ENCODE measurements at regions not wholly inside any gene's neighbourhood (a gene's known extent, or its start where the extent isn't known, plus 50 kb on each side); places are given as distances from the start of the nearest gene placed in this dataset.

- H4K20me1 ChIP-seq (ENCODE audit: insufficient read depth, low read length) = no peaks in the 10 kb centered on the region
- H3K9me3 ChIP-seq (ENCODE audit: low read length) = no peaks in the 10 kb centered on the region
- H3K9ac ChIP-seq (ENCODE audit: low read length) = no peak overlapping the region
- no peaks in the 10 kb centered on the region for H3F3A ChIP-seq (ENCODE audit: insufficient read depth, low read length)
- no peaks in the 10 kb centered on the region for H3K4me1 ChIP-seq (ENCODE audit: insufficient read depth, low read length, severe bottlenecking)
- H3K27me3 ChIP-seq (ENCODE audit: insufficient read depth, low read length) = peaks cover 8% of the 10 kb centered on the region; the same call in 1 of the 2 replicates
- no peak overlapping the region for H3K27ac ChIP-seq (ENCODE audit: low read depth, low read length, poor library complexity, severe bottlenecking)
- no peaks in the 10 kb centered on the region for H3K36me3 ChIP-seq (ENCODE audit: insufficient read depth, low read length)
- no peak for TF ChIP-seq CTCF (IDR thresholded peaks at IDR 0.05; ENCODE audit: low read length)
- TF ChIP-seq EZH2 (IDR thresholded peaks at IDR 0.05; ENCODE audit: borderline replicate concordance, low read length) = no peak
- no peaks in the 10 kb centered on the region for H3K9me2 ChIP-seq (ENCODE audit: low read depth, low read length)
- H3K4me3 ChIP-seq (ENCODE audit: low read depth, low read length, poor library complexity, severe bottlenecking) = no peak overlapping the region
- no peak overlapping the region for H3K4me2 ChIP-seq (ENCODE audit: low read length)
- H3K79me2 ChIP-seq (ENCODE audit: insufficient read depth, low read length) = no peaks in the 10 kb centered on the region
- H2AFZ ChIP-seq (ENCODE audit: low read length) = no peak overlapping the region
These were observed 119.2 kb downstream of the FGF18 start for GRCh38 chr5:171538681-171539080.

GRCh38 chr5:171540865-171541264, 121.4 kb downstream of the FGF18 start:
- H3K4me2 ChIP-seq (ENCODE audit: low read length) = no peak overlapping the region
- no peak overlapping the region for H2AFZ ChIP-seq (ENCODE audit: low read length)
- H3K9me2 ChIP-seq (ENCODE audit: low read depth, low read length) = no peaks in the 10 kb centered on the region
- no peak overlapping the region for H3K27ac ChIP-seq (ENCODE audit: low read depth, low read length, poor library complexity, severe bottlenecking)
- peaks cover 8% of the 10 kb centered on the region; the same call in 1 of the 2 replicates for H3K27me3 ChIP-seq (ENCODE audit: insufficient read depth, low read length)
- no peaks in the 10 kb centered on the region for H3F3A ChIP-seq (ENCODE audit: insufficient read depth, low read length)
- H3K9ac ChIP-seq (ENCODE audit: low read length) = no peak overlapping the region
- no peaks in the 10 kb centered on the region for H3K36me3 ChIP-seq (ENCODE audit: insufficient read depth, low read length)
- H3K4me3 ChIP-seq (ENCODE audit: low read depth, low read length, poor library complexity, severe bottlenecking) = no peak overlapping the region
- TF ChIP-seq CTCF (IDR thresholded peaks at IDR 0.05; ENCODE audit: low read length) (no peak), EZH2 (IDR thresholded peaks at IDR 0.05; ENCODE audit: borderline replicate concordance, low read length) (no peak)
- no peaks in the 10 kb centered on the region for H3K79me2 ChIP-seq (ENCODE audit: insufficient read depth, low read length)
- H4K20me1 ChIP-seq (ENCODE audit: insufficient read depth, low read length) = no peaks in the 10 kb centered on the region
- no peaks in the 10 kb centered on the region for H3K4me1 ChIP-seq (ENCODE audit: insufficient read depth, low read length, severe bottlenecking)
- H3K9me3 ChIP-seq (ENCODE audit: low read length) = no peaks in the 10 kb centered on the region

DNA sequence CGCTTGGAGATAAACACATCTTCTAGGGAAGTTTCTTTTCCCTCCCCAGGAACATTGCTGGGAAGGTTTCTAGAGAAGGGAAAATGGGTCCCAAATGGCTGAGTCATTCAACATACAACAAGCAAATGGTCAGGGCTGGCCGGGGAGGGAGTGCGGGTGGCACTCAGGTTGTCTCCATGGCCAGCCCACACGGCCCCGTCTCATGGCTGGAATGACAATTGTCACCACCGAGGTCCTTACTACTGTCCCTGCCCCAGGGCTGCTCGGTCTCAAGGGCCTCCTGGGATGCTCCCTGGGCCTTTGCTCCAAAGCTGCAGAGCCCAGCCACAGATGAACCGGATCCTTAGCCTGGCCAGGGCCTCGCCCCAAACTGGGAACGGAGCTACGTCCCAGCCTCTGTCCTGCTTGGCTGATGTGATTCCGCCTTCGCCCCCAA, 121.9 kb downstream of the FGF18 start:
- TF ChIP-seq CTCF (IDR thresholded peaks at IDR 0.05; ENCODE audit: low read length) (no peak), EZH2 (IDR thresholded peaks at IDR 0.05; ENCODE audit: borderline replicate concordance, low read length) (no peak)
- H3K4me3 ChIP-seq (ENCODE audit: low read depth, low read length, poor library complexity, severe bottlenecking) = no peak overlapping the region
- H3K36me3 ChIP-seq (ENCODE audit: insufficient read depth, low read length) = no peaks in the 10 kb centered on the region
- no peaks in the 10 kb centered on the region for H3K79me2 ChIP-seq (ENCODE audit: insufficient read depth, low read length)
- no peak overlapping the region for H3K27ac ChIP-seq (ENCODE audit: low read depth, low read length, poor library complexity, severe bottlenecking)
- H3K9me3 ChIP-seq (ENCODE audit: low read length) = no peaks in the 10 kb centered on the region
- H3K4me1 ChIP-seq (ENCODE audit: insufficient read depth, low read length, severe bottlenecking) = no peaks in the 10 kb centered on the region
- no peak overlapping the region for H3K4me2 ChIP-seq (ENCODE audit: low read length)
- no peak overlapping the region for H3K9ac ChIP-seq (ENCODE audit: low read length)
- H3F3A ChIP-seq (ENCODE audit: insufficient read depth, low read length) = no peaks in the 10 kb centered on the region
- peaks cover 8% of the 10 kb centered on the region; the same call in 1 of the 2 replicates for H3K27me3 ChIP-seq (ENCODE audit: insufficient read depth, low read length)
- H4K20me1 ChIP-seq (ENCODE audit: insufficient read depth, low read length) = no peaks in the 10 kb centered on the region
- H2AFZ ChIP-seq (ENCODE audit: low read length) = no peak overlapping the region
- no peaks in the 10 kb centered on the region for H3K9me2 ChIP-seq (ENCODE audit: low read depth, low read length)
